Osteoblast (primary cell): ENCODE measurements at regions not wholly inside any gene's neighbourhood (a gene's known extent, or its start where the extent isn't known, plus 50 kb on each side); places are given as distances from the start of the nearest gene placed in this dataset.

ENCODE experiments used
- DNase-seq: peaks from one replicate; pipeline ENCODE4 v3.0.0; 2011; ENCODE audit warnings: low spot score, mixed read lengths; ENCODE audit not compliant: insufficient read length; ENCODE audit errors: missing footprints
- H2AFZ ChIP-seq: 2 replicates; pipeline ENCODE4 v1.6.0; 2011; ENCODE audit warnings: mild to moderate bottlenecking, low read length
- H3K27ac ChIP-seq: 2 replicates; pipeline ENCODE4 v1.5.1; 2011; ENCODE audit warnings: mild to moderate bottlenecking, low read depth, low read length, moderate library complexity
- H3K27me3 ChIP-seq: 2 replicates; pipeline ENCODE4 v1.6.0; 2012; ENCODE audit warnings: mild to moderate bottlenecking, control low read depth, inconsistent platforms, low read length, moderate library complexity; ENCODE audit not compliant: insufficient read depth
- H3K36me3 ChIP-seq: 2 replicates; pipeline ENCODE4 v1.5.1; 2011; ENCODE audit warnings: mild to moderate bottlenecking, low read length, control low read depth, moderate library complexity; ENCODE audit not compliant: insufficient read depth
- H3K4me1 ChIP-seq: 2 replicates; pipeline ENCODE4 v1.5.1; 2011; ENCODE audit warnings: mild to moderate bottlenecking, low read length, control low read depth, moderate library complexity; ENCODE audit not compliant: insufficient read depth
- H3K4me2 ChIP-seq: 2 replicates; pipeline ENCODE4 v1.6.0; 2011; ENCODE audit warnings: mild to moderate bottlenecking, low read length; ENCODE audit not compliant: insufficient read depth
- H3K4me3 ChIP-seq: fragments of 200-600 bp; sonication (generic); 3 replicates; pipeline ENCODE4 v1.5.1; 2012; ENCODE audit warnings: mild to moderate bottlenecking, low read length, inconsistent platforms; ENCODE audit not compliant: insufficient read depth
- H3K79me2 ChIP-seq: 2 replicates; pipeline ENCODE4 v1.6.0; 2012; ENCODE audit warnings: mild to moderate bottlenecking, low read length, control low read depth, inconsistent platforms; ENCODE audit not compliant: insufficient read depth
- H3K9me3 ChIP-seq: 2 replicates; pipeline ENCODE4 v1.5.1; 2011; ENCODE audit warnings: low read depth, low read length, control low read depth
- H4K20me1 ChIP-seq: 2 replicates; pipeline ENCODE4 v1.6.0; 2012; ENCODE audit warnings: mild to moderate bottlenecking, low read length, control low read depth; ENCODE audit not compliant: insufficient read depth
- CTCF ChIP-seq: IDR thresholded peaks from 2 replicates; pipeline ENCODE4 v1.5.1; 2011; ENCODE audit warnings: mild to moderate bottlenecking, low read depth, low read length, moderate library complexity; ENCODE audit errors: extremely low read depth

- Histone ChIP-seq H3K9me3 (no peaks in the 10 kb centered on the region), H3K4me1 (peaks cover 11% of the 10 kb centered on the region), H3K4me2 (no peak overlapping the region), H3K36me3 (no peaks in the 10 kb centered on the region), H2AFZ (no peak overlapping the region), H3K4me3 (no peak overlapping the region), H3K27ac (no peak overlapping the region), H3K79me2 (no peaks in the 10 kb centered on the region), H3K27me3 (no peaks in the 10 kb centered on the region), H4K20me1 (no peaks in the 10 kb centered on the region)
- TF ChIP-seq CTCF = no peak
- DNase-seq = peak; percentile 9
Measured at GRCh38 chr7:155223503-155223902, 74.2 kb upstream of the INSIG1 start.

- Histone ChIP-seq H2AFZ (no peak overlapping the region), H3K9me3 (no peaks in the 10 kb centered on the region)
Measured at GRCh38 chr7:155224116-155224811, 73.4 kb upstream of the INSIG1 start.

GRCh38 chr7:155225095-155225494 lies 72.6 kb upstream of the INSIG1 start:
- Histone ChIP-seq H3K27me3 (no peaks in the 10 kb centered on the region), H2AFZ (no peak overlapping the region), H3K4me1 (peaks cover 22% of the 10 kb centered on the region), H3K27ac (no peak overlapping the region), H4K20me1 (no peaks in the 10 kb centered on the region), H3K4me2 (no peak overlapping the region), H3K79me2 (no peaks in the 10 kb centered on the region), H3K36me3 (no peaks in the 10 kb centered on the region), H3K9me3 (no peaks in the 10 kb centered on the region), H3K4me3 (no peak overlapping the region)
- DNase-seq = peak; percentile 58
- TF ChIP-seq CTCF = no peak

More at GRCh38 chr7:155224116-155224811, 73.4 kb upstream of the INSIG1 start:
- H3K4me3 ChIP-seq = no peak overlapping the region
- no peaks in the 10 kb centered on the region for H3K79me2 ChIP-seq
- peak; percentile 61 for DNase-seq
- H3K4me2 ChIP-seq = no peak overlapping the region
- H3K27ac ChIP-seq = no peak overlapping the region
- no peaks in the 10 kb centered on the region for H3K36me3 ChIP-seq
- no peak for TF ChIP-seq CTCF
- no peaks in the 10 kb centered on the region for H4K20me1 ChIP-seq
- H3K4me1 ChIP-seq = peaks cover 16% of the 10 kb centered on the region
- H3K27me3 ChIP-seq = no peaks in the 10 kb centered on the region

GRCh38 chr7:155225516-155225915 lies 72.2 kb upstream of the INSIG1 start:
- H3K27me3 ChIP-seq = no peaks in the 10 kb centered on the region
- no peak for TF ChIP-seq CTCF
- no peaks in the 10 kb centered on the region for H4K20me1 ChIP-seq
- H3K4me2 ChIP-seq = no peak overlapping the region
- no peaks in the 10 kb centered on the region for H3K79me2 ChIP-seq
- H3K4me3 ChIP-seq = no peak overlapping the region
- H3K27ac ChIP-seq = no peak overlapping the region
- H3K9me3 ChIP-seq = no peaks in the 10 kb centered on the region
- peak; percentile 54 for DNase-seq
- H3K36me3 ChIP-seq = no peaks in the 10 kb centered on the region
- no peak overlapping the region for H2AFZ ChIP-seq
- peaks cover 22% of the 10 kb centered on the region for H3K4me1 ChIP-seq
